ENCODE measurements at regions not wholly inside any gene's neighbourhood (a gene's known extent, or its start where the extent isn't known, plus 50 kb on each side); places are given as distances from the start of the nearest gene placed in this dataset.

- Histone ChIP-seq H3K9ac (ENCODE audit: low read depth in 2 of 2, low read length in 2 of 2) (no peak overlapping the region), H3K9me3 (no peaks in the 10 kb centered on the region), H3K4me3 (no peak overlapping the region), H3K27me3 (no peaks in the 10 kb centered on the region), H3K36me3 (no peaks in the 10 kb centered on the region), H3K27ac (no peak overlapping the region), H3K4me1 (no peaks in the 10 kb centered on the region)
- intact Hi-C loops (cut with DNase I) = no loop called here
- no peak for DNase-seq
- TF ChIP-seq CTCF (IDR thresholded peaks at IDR 0.05) = no peak
Measured at GRCh38 chr12:107454109-107454830, 231.3 kb upstream of the PWP1 start.

GRCh38 chr12:107457362-107457935, 228.2 kb upstream of the PWP1 start:
- Histone ChIP-seq H3K27me3 (no peaks in the 10 kb centered on the region), H3K9me3 (no peaks in the 10 kb centered on the region), H3K4me3 (no peak overlapping the region), H3K4me1 (no peaks in the 10 kb centered on the region), H3K9ac (ENCODE audit: low read depth in 2 of 2, low read length in 2 of 2) (no peak overlapping the region), H3K27ac (no peak overlapping the region), H3K36me3 (no peaks in the 10 kb centered on the region)
- DNase-seq = no peak
- no peak for TF ChIP-seq CTCF (IDR thresholded peaks at IDR 0.05)
- intact Hi-C loops (cut with DNase I) = no loop called here

GRCh38 chr12:107458163-107458562, 227.4 kb upstream of the PWP1 start:
- Histone ChIP-seq H3K27me3 (no peaks in the 10 kb centered on the region), H3K4me1 (no peaks in the 10 kb centered on the region), H3K4me3 (no peak overlapping the region), H3K27ac (no peak overlapping the region), H3K9ac (ENCODE audit: low read depth in 2 of 2, low read length in 2 of 2) (no peak overlapping the region), H3K36me3 (no peaks in the 10 kb centered on the region), H3K9me3 (no peaks in the 10 kb centered on the region)
- no peak for DNase-seq
- no peak for TF ChIP-seq CTCF (IDR thresholded peaks at IDR 0.05)
- intact Hi-C loops (cut with DNase I) = no loop called here

GRCh38 chr12:107458990-107459389, 226.6 kb upstream of the PWP1 start:
- H3K9ac ChIP-seq (ENCODE audit: low read depth in 2 of 2, low read length in 2 of 2) = no peak overlapping the region
- TF ChIP-seq CTCF (IDR thresholded peaks at IDR 0.05) = no peak
- DNase-seq = no peak
- no peak overlapping the region for H3K27ac ChIP-seq
- H3K4me1 ChIP-seq = no peaks in the 10 kb centered on the region
- intact Hi-C loops (cut with DNase I) = no loop called here
- H3K36me3 ChIP-seq = no peaks in the 10 kb centered on the region
- H3K9me3 ChIP-seq = no peaks in the 10 kb centered on the region
- H3K27me3 ChIP-seq = no peaks in the 10 kb centered on the region
- no peak overlapping the region for H3K4me3 ChIP-seq

GRCh38 chr12:107459641-107460040, 226.0 kb upstream of the PWP1 start:
- no peak for DNase-seq
- H3K4me3 ChIP-seq = no peak overlapping the region
- H3K27ac ChIP-seq = no peak overlapping the region
- no peak for TF ChIP-seq CTCF (IDR thresholded peaks at IDR 0.05)
- H3K9ac ChIP-seq (ENCODE audit: low read depth in 2 of 2, low read length in 2 of 2) = no peak overlapping the region
- H3K27me3 ChIP-seq = no peaks in the 10 kb centered on the region
- H3K36me3 ChIP-seq = no peaks in the 10 kb centered on the region
- no peaks in the 10 kb centered on the region for H3K9me3 ChIP-seq
- intact Hi-C loops (cut with DNase I) = no loop called here
- no peaks in the 10 kb centered on the region for H3K4me1 ChIP-seq
